Hepatocyte (in vitro differentiated cells): ENCODE measurements at regions not wholly inside any gene's neighbourhood (a gene's known extent, or its start where the extent isn't known, plus 50 kb on each side); places are given as distances from the start of the nearest gene placed in this dataset.

Source experiments
- CTCF ChIP-seq: fragments of 200-600 bp; sonication (generic); IDR thresholded peaks from 2 replicates; pipeline ENCODE4 v1.5.1; 2016; ENCODE audit warnings: antibody characterized with exemption, mild to moderate bottlenecking; ENCODE audit not compliant: poor library complexity
- EZH2phosphoT487 ChIP-seq: fragments of 200-600 bp; sonication (generic); IDR thresholded peaks from one replicate; pipeline ENCODE4 v1.6.1; 2018; ENCODE audit warnings: antibody characterized with exemption, mild to moderate bottlenecking, low read depth, moderate library complexity; ENCODE audit not compliant: unreplicated experiment, severe bottlenecking

GRCh38 chr1:94654459-94654858 lies 112.9 kb upstream of the F3 start:
- TF ChIP-seq CTCF (no peak), EZH2phosphoT487 (no peak)
